Neural cell (in vitro differentiated cells): ENCODE measurements at regions not wholly inside any gene's neighbourhood (a gene's known extent, or its start where the extent isn't known, plus 50 kb on each side); places are given as distances from the start of the nearest gene placed in this dataset.

Source experiments
- POLR2AphosphoS5 ChIP-seq: IDR thresholded peaks from 2 replicates; pipeline ENCODE4 v1.6.1; 2012
- TF ChIP-seq, protein P1 (sequence below): fragments of 450-650 bp; IDR thresholded peaks from 2 replicates; pipeline ENCODE4 v1.5.1; 2014; ENCODE audit warnings: antibody characterized with exemption, mild to moderate bottlenecking, moderate library complexity; ENCODE audit not compliant: poor library complexity, severe bottlenecking

DNA sequence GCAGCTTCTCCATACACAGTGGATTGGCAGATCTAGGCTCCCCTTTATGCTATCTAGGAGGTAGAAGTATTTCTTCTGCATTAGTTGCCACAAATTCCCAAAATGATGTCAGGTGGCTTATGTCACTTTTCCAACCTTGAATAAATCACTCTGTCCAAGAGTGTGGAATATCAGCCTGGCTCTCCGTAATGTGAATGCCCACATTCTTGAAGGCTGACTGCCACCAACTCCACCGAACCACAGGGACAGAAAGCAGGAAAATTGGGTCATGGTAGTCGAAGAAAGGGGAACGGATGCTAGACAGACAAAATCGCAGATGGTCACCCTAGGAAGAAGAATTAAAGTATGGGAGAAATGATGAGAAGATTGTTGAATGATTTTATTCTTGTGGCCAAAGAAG lies 624.9 kb upstream of the CDH2 start:
- TF ChIP-seq, protein P1, sequence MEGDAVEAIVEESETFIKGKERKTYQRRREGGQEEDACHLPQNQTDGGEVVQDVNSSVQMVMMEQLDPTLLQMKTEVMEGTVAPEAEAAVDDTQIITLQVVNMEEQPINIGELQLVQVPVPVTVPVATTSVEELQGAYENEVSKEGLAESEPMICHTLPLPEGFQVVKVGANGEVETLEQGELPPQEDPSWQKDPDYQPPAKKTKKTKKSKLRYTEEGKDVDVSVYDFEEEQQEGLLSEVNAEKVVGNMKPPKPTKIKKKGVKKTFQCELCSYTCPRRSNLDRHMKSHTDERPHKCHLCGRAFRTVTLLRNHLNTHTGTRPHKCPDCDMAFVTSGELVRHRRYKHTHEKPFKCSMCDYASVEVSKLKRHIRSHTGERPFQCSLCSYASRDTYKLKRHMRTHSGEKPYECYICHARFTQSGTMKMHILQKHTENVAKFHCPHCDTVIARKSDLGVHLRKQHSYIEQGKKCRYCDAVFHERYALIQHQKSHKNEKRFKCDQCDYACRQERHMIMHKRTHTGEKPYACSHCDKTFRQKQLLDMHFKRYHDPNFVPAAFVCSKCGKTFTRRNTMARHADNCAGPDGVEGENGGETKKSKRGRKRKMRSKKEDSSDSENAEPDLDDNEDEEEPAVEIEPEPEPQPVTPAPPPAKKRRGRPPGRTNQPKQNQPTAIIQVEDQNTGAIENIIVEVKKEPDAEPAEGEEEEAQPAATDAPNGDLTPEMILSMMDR: no peak
- no peak for TF ChIP-seq POLR2AphosphoS5
